Skeletal muscle cell (primary cell): ENCODE measurements at regions not wholly inside any gene's neighbourhood (a gene's known extent, or its start where the extent isn't known, plus 50 kb on each side); places are given as distances from the start of the nearest gene placed in this dataset.
"Not testable (repeated sequence)": the region's sequence is repeated elsewhere in the genome, so short reads cannot be mapped to it uniquely, and the experiment has no call there.

Source experiments
- DNase-seq: peaks from one replicate; pipeline ENCODE4 v3.0.0-alpha.2; 2010; ENCODE audit warnings: low read depth
- H3K4me3 ChIP-seq: 2 replicates; pipeline ENCODE4 v1.5.1; 2011; ENCODE audit warnings: low read depth, mild to moderate bottlenecking, control low read depth, low read length, moderate library complexity

GRCh38 chr2:35337922-35338321 is 1017.7 kb upstream of the CRIM1 start:
- no peak for DNase-seq
- H3K4me3 ChIP-seq = no peak overlapping the region

- H3K4me3 ChIP-seq = no peak overlapping the region
- DNase-seq = no peak
These were observed 1041.5 kb upstream of the CRIM1 start for GRCh38 chr2:35314049-35314448.

DNA sequence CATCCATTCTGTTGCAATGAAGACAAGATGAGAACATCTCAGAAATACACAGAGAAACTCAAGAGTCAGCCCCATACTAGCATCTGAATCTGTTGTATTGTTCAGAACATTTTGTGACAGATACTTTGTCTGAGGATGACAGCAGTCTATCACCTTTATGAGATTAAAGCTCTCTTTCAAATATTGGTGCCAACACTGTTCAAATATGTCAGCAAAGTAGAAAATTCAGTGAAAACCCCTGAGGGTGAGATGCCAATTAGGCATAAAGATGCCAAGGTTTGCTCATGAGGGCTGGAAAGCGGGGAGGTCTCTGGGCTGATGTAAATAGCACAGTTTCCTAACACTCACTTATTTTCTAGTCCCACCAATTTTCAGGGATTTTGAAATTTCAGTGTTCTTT is 1054.2 kb upstream of the CRIM1 start:
- no peak for DNase-seq
- no peak overlapping the region for H3K4me3 ChIP-seq

GRCh38 chr2:35298493-35298892 is 1057.1 kb upstream of the CRIM1 start:
- peak; percentile 2 for DNase-seq
- no peak overlapping the region for H3K4me3 ChIP-seq

- DNase-seq = no peak
These were observed 1058.2 kb upstream of the CRIM1 start for GRCh38 chr2:35297403-35297802.

DNA sequence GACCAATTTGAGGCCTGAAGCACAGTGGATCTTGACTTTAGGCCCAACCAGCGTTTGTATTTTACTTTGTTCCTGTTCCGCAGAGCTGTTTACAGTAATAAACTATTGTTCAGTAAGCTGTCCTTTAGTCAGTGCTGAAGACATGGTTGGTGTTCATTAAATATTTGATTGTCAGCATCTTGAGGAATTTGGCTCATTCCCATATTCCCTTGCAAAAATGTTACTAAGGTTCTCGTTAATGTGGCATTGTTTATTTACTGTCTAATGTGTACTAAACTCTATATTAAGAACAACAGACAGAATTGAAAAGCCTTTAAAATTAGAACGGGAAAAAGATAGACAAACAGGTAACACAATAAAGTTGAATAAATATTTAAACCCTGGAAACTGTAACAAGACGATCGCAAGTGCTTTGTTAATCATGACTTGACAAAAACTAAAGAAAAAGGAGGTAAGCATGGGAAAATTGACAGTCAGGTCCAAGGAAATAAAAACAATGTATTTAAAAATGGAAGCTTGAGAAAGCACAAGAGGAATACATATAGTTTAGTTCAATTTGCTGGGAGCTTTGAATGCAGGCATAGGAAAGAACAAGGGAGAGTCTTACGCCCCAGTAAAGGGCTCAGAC is 1060.8 kb upstream of the CRIM1 start:
- DNase-seq = no peak
- H3K4me3 ChIP-seq = no peak overlapping the region

More at GRCh38 chr2:35297403-35297802, 1058.2 kb upstream of the CRIM1 start:
- H3K4me3 ChIP-seq = no peak overlapping the region

GRCh38 chr2:35293261-35293660 is 1062.3 kb upstream of the CRIM1 start:
- DNase-seq = no peak
- H3K4me3 ChIP-seq = no peak overlapping the region

DNA sequence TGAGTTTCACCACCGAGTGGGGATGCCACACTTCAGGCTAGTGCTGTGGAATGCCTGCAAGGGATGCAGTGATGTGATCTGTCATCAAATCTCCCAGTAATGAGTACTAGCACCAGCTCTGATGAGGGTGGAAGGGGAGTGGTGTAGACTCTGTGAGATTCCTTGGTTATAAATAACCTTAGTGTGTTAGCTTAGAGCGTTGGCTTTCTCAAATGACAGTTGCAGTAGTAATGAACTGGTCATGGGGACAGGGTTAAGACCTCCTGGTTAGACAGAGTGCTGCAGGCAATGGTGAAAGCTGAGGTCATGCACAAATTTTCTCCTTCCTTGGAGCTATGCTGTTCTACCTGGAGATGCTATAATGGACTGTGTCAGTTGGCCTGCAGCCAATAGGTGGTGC is 1063.4 kb upstream of the CRIM1 start:
- no peak for DNase-seq
- no peak overlapping the region for H3K4me3 ChIP-seq

GRCh38 chr2:35281702-35282101 is 1073.9 kb upstream of the CRIM1 start:
- no peak overlapping the region for H3K4me3 ChIP-seq

DNA sequence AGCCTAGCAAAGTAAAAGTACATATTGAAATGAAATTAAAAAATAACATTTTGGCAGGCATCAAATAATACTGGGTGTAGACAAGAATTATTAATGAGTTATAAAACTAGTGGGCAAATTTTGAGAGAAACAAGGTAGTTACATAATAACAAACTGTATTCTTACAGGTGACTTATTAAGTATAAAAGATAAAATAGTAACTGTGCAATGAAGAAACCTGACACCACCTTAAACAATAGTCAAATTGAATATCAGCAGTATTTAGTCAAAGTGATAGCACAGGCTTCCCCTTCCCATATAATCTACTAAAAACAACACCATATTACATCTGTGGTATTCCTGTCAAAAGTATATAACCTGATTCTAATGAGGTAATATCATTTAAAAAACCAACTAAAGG is 1099.8 kb upstream of the CRIM1 start:
- DNase-seq = no peak
- no peak overlapping the region for H3K4me3 ChIP-seq

More at GRCh38 chr2:35281702-35282101, 1073.9 kb upstream of the CRIM1 start:
- DNase-seq = no peak

DNA sequence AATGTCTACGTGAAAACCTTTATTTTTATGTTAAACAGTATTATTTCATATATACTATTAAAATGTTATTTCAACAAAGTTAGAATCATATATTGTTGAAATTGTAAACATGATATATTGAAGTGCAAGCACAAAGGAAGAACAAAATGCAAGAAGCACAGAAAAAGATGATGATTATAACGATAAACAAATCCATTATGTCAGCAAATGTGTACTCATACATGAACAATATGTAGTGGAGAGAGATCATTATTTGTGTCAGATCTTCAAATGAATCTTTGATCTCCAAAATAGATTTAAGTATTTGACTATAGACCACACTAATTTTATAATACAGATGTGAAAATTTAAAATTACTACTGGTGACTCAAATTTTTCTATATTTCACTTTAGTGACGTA is 1104.4 kb upstream of the CRIM1 start:
- no peak overlapping the region for H3K4me3 ChIP-seq
- no peak for DNase-seq

GRCh38 chr2:35246702-35247101 is 1108.9 kb upstream of the CRIM1 start:
- H3K4me3 ChIP-seq = no peak overlapping the region
- no peak for DNase-seq

GRCh38 chr2:35228584-35228983 is 1127.0 kb upstream of the CRIM1 start:
- H3K4me3 ChIP-seq = no peak overlapping the region
- DNase-seq = no peak

- H3K4me3 ChIP-seq = no peak overlapping the region
- DNase-seq = no peak
These were observed 1135.1 kb upstream of the CRIM1 start for GRCh38 chr2:35220461-35220860.

- DNase-seq = no peak
- no peak overlapping the region for H3K4me3 ChIP-seq
These were observed 1150.7 kb upstream of the CRIM1 start for GRCh38 chr2:35204881-35205280.

DNA sequence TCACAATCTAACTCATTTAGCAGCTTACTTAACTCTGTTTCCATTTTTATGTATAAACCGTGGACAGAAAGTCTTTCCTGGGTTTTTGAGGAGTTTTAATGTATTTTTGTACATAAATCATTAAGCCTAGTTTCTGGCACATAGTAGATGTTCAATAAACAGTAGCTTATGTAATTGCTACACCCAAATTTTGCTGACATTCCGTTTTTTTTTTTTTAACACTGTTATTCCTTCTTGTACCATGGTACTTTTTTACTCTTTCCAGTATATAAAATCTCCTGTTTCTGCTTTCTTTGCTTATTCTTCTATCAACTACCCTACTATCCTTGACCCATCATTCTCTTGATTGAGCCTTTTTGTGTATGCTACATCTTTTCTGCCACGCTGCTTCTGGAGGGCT is 1151.3 kb upstream of the CRIM1 start:
- DNase-seq = no peak
- H3K4me3 ChIP-seq = no peak overlapping the region

DNA sequence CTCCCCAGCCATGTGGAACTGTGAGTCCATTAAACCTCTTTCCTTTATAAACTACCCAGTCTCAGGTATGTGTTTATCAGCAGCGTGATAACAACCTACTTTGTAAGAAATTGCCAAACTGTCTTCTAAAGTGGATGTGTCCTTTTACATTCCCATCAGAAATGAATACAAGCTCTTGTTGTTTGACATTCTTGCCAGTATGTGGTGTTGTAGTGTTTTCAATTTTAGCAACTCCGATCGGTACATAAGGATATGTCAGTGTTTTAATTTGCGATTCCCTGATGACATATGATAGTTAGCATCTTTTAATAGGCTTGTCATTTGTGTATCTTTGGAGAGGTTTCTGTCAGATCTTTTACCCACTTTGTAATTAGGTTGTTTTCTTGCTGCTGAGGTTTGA is 1156.3 kb upstream of the CRIM1 start:
- DNase-seq = no peak
- no peak overlapping the region for H3K4me3 ChIP-seq

DNA sequence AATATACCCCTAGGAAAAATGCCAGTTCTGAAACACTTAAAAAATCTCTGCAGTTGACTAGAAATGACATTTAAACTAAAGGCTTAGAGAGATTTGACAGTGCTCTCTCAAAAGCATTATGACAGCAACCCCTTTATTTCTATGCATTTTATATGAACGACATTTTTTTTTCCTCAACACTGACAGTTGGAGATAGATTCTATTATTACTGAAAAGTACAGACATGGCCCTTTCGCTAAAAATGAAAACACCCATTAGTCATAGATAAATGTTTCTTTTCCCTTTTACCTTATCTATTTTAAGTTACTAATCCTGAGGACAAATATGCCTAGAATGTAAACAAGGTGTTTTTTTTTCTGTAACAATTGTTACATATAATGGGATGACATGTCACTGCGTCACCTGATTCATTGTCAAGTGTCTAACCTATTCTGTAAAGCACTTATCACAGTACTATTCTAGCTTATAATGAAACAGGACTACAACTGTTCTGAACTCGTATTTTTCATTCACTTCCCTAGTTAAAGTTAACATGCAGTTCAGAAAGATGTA is 1169.6 kb upstream of the CRIM1 start:
- H3K4me3 ChIP-seq = no peak overlapping the region
- DNase-seq = no peak

GRCh38 chr2:35184471-35184870 is 1171.1 kb upstream of the CRIM1 start:
- H3K4me3 ChIP-seq = no peak overlapping the region

GRCh38 chr2:35176726-35177125 is 1178.9 kb upstream of the CRIM1 start:
- H3K4me3 ChIP-seq, DNase-seq: not testable (repeated sequence)

More at GRCh38 chr2:35184471-35184870, 1171.1 kb upstream of the CRIM1 start:
- no peak for DNase-seq

- no peak overlapping the region for H3K4me3 ChIP-seq
- DNase-seq = no peak
These were observed 1180.7 kb upstream of the CRIM1 start for GRCh38 chr2:35174845-35175244.

DNA sequence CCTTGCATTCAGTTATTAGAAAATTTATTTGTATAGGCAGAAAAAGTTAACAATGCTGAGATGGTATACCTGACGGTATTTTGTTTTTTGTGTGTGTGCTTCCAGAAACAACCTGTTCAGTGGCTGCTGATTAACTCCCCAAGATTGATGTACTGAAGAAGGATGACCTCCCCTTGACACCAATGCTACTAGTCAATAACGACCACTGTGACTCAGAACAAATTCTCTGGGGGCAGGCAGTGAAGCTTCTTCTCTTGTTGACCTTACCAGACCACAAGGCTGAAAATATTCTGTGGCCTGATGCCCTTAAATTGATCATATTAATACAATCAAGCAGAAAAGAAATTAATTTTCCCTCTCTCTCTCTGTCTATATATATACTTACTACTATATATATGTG is 1182.9 kb upstream of the CRIM1 start:
- DNase-seq = no peak
- no peak overlapping the region for H3K4me3 ChIP-seq
